GM12878 (cell line): ENCODE measurements at regions not wholly inside any gene's neighbourhood (a gene's known extent, or its start where the extent isn't known, plus 50 kb on each side); places are given as distances from the start of the nearest gene placed in this dataset.
A peak's percentile ranks its signal among the peaks of the same experiment; 100 is the strongest.

Source experiments
- ATAC-seq: fragments of 200-7000 bp; cut with Tn5 transposase; 3 replicates; pipeline ENCODE4 v1.9.1; 2020; ENCODE audit warnings: mild to moderate bottlenecking, moderate library complexity
- BruUV-seq: library from RNA; stranded (reverse); fragments of 400-500 nt; replicated peaks from 2 replicates; lab custom pipeline; 2021; lab: Mats Ljungman, UMichigan
- CTCF ChIA-PET: fragments of 300-600 bp; sonication (Branson Sonifier 250); formaldehyde crosslinking; extraction: SDS; loops from one replicate; lab custom pipeline; 2021; ENCODE audit warnings: inconsistent platforms; lab: Yijun Ruan, JAX
- POLR2A ChIA-PET: fragments of 350-600 bp; formaldehyde crosslinking; extraction: SDS; loops from one replicate; lab custom pipeline; 2021; ENCODE audit warnings: inconsistent platforms; lab: Charles Lee
- RAD21 ChIA-PET: fragments of 300-600 bp; sonication (Branson Sonifier 250); formaldehyde crosslinking; loops from one replicate; lab custom pipeline; 2023; ENCODE audit warnings: antibody characterized with exemption; ENCODE audit not compliant: unreplicated experiment; lab: Charles Lee
- SMC1A ChIA-PET: fragments of 300-600 bp; sonication (Branson Sonifier 250); formaldehyde crosslinking; loops from one replicate; lab custom pipeline; 2023; ENCODE audit not compliant: unreplicated experiment, uncharacterized antibody; lab: Charles Lee
- DNase-seq: peaks from one replicate; pipeline ENCODE4 v3.0.0-alpha.2; 2011; ENCODE audit warnings: low read depth, low spot score
- FAIRE-seq: peaks from 3 replicates; lab custom pipeline; 2011; peaks lifted over from hg19 to GRCh38; lab: Jason Lieb, UNC
- H2AFZ ChIP-seq: 2 replicates; pipeline ENCODE4 v1.6.0; 2011; ENCODE audit warnings: low read depth, low read length, control low read depth; ENCODE audit not compliant: control insufficient read depth
- H3K27ac ChIP-seq: 2 replicates; pipeline ENCODE4 v1.5.1; 2011; ENCODE audit warnings: control low read depth; ENCODE audit not compliant: control insufficient read depth, insufficient read depth
- H3K27me3 ChIP-seq, 2 experiments: replicated peaks in 1 of 2; 2 replicates each; pipeline versions ENCODE4 v1.6.0 to v1.6.1; 2011; ENCODE audit warnings: low read length in 1 of 2; ENCODE audit not compliant: control insufficient read depth in 2 of 2, insufficient read depth in 2 of 2
- H3K36me3 ChIP-seq, 2 experiments: 2 replicates each; pipeline ENCODE4 v1.5.1; 2011; ENCODE audit warnings: low read length in 1 of 2; ENCODE audit not compliant: control insufficient read depth in 2 of 2, insufficient read depth in 2 of 2
- H3K4me1 ChIP-seq: 2 replicates; pipeline ENCODE4 v1.6.1; 2011; ENCODE audit warnings: mild to moderate bottlenecking, low read length, moderate library complexity, mixed read lengths; ENCODE audit not compliant: control insufficient read depth, insufficient read depth
- H3K4me2 ChIP-seq: 2 replicates; pipeline ENCODE4 v1.6.0; 2011; ENCODE audit warnings: control low read depth; ENCODE audit not compliant: control insufficient read depth, insufficient read depth
- H3K4me3 ChIP-seq: fragments of 200-600 bp; sonication (generic); 2 replicates; pipeline ENCODE4 v1.5.1; 2016
- H3K79me2 ChIP-seq: 2 replicates; pipeline ENCODE4 v1.6.0; 2011; ENCODE audit warnings: low read length; ENCODE audit not compliant: control insufficient read depth, insufficient read depth
- H3K9ac ChIP-seq: 2 replicates; pipeline ENCODE4 v1.8.0; 2011; ENCODE audit warnings: low read length, control low read depth, mixed read lengths; ENCODE audit not compliant: control insufficient read depth, insufficient read depth
- H3K9me3 ChIP-seq: replicated peaks from 3 replicates; pipeline ENCODE4 v1.5.1; 2011; ENCODE audit warnings: mild to moderate bottlenecking, low read length; ENCODE audit not compliant: control insufficient read depth, insufficient read depth
- H4K20me1 ChIP-seq: 2 replicates; pipeline ENCODE4 v1.6.0; 2011; ENCODE audit not compliant: control insufficient read depth, insufficient read depth
- CBFB ChIP-seq: IDR thresholded peaks from 2 replicates; pipeline ENCODE4 v1.6.1; 2016; ENCODE audit warnings: antibody characterized with exemption, low read depth
- CREM ChIP-seq: IDR thresholded peaks from 2 replicates; pipeline ENCODE4 v1.6.1; 2014; ENCODE audit warnings: antibody characterized with exemption, low read depth
- KAT2A ChIP-seq: conservative IDR thresholded peaks from 2 replicates; pipeline ENCODE4 v1.6.1; 2011; ENCODE audit warnings: low read depth, low read length; ENCODE audit not compliant: control insufficient read depth
- MXI1 ChIP-seq: fragments of 150-350 bp; IDR thresholded peaks from 2 replicates; pipeline ENCODE4 v1.6.1; 2011; ENCODE audit warnings: low read depth, mild to moderate bottlenecking, inconsistent platforms, low read length, improper control_type of control experiment
- NRF1 ChIP-seq: conservative IDR thresholded peaks from 2 replicates; pipeline ENCODE4 v1.6.1; 2011; ENCODE audit warnings: mild to moderate bottlenecking, low read depth, low read length, improper control_type of control experiment
- RBBP5 ChIP-seq: fragments of 200-600 bp; sonication (generic); conservative IDR thresholded peaks from 2 replicates; pipeline ENCODE4 v1.6.1; 2016
- TCF7 ChIP-seq: IDR thresholded peaks from 2 replicates; pipeline ENCODE4 v1.6.1; 2014; ENCODE audit warnings: antibody characterized with exemption, borderline replicate concordance
- ZBED1 ChIP-seq: IDR thresholded peaks from 2 replicates; pipeline ENCODE4 v1.6.1; 2016; ENCODE audit warnings: borderline replicate concordance
- ZNF274 ChIP-seq: IDR thresholded peaks from one replicate; pipeline ENCODE4 v1.8.0; 2011; ENCODE audit not compliant: insufficient read length, insufficient read depth
- ZZZ3 ChIP-seq: IDR thresholded peaks from 2 replicates; pipeline ENCODE4 v1.6.1; 2011; ENCODE audit warnings: low read depth; ENCODE audit not compliant: control insufficient read depth, insufficient read length
- WGBS: methylation state at CpG from one replicate; pipeline ENCODE4 v1.1.6; 2016; ENCODE audit warnings: low lambda C conversion rate; ENCODE audit not compliant: insufficient replicate concordance, insufficient coverage; ENCODE audit errors: missing lambda C conversion rate; 5-methylcytosine and 5-hydroxymethylcytosine counted together
- in situ Hi-C: fragments of 300-500 bp; cut with MboI; formaldehyde crosslinking; loops from 9 replicates; pipeline ENCODE4 v1.14.3; 2018; ENCODE audit warnings: mixed read lengths
- intact Hi-C: fragments of 100-400 bp; cut with micrococcal nuclease; formaldehyde crosslinking; loops from one replicate; pipeline ENCODE4 v1.14.2; 2022; ENCODE audit not compliant: unreplicated experiment
- TF ChIP-seq, protein P1 (sequence below): fragments of 450-650 bp; IDR thresholded peaks from 2 replicates; pipeline ENCODE4 v1.6.1; 2018; ENCODE audit warnings: mild to moderate bottlenecking, low read depth, moderate library complexity; ENCODE audit not compliant: partially characterized antibody
- TF ChIP-seq, protein P2 (sequence below): IDR thresholded peaks from 2 replicates; pipeline ENCODE4 v1.6.1; 2012; ENCODE audit warnings: low read depth, low read length, improper control_type of control experiment

DNA sequence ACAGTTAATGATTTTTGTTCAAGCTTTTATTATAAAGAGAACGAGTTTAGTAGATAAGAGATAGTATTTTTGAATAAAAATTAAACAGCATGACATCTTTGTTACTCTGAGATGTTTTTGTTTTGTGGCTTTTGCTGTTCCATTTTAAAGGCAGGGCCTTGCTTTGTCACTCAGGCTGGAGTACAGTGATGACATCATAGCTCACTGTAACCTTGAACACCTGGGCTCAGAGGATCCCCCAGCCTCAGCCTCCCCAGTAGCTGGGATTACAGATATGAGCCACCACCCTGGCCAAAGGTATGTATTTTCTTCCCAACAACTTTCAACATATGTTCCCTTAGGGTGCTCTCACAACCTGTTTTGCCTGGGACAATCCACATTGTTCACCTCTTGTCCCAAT lies 730.9 kb upstream of the RGMB start:
- ATAC-seq, result peak; percentile 38
- ChIA-PET CTCF (no interaction called here), POLR2A (no interaction called here), SMC1A (interaction anchor here (1.1 kb wide), 1 partner anchor 99 kb away, joined by 3 read pairs; no protein-coding TSS in a partner anchor)
- H3K4me3 ChIP-seq, result no peak overlapping the region
- in situ Hi-C loops, result no loop called here
- no peak overlapping the region for H3K9ac ChIP-seq
- no peaks in the 10 kb centered on the region for H3K36me3 ChIP-seq
- no peak overlapping the region for H2AFZ ChIP-seq
- no TSS peak for BruUV-seq
- no peak overlapping the region for H3K27ac ChIP-seq
- no peak overlapping the region for H3K4me2 ChIP-seq
- no peak for TF ChIP-seq ZZZ3
- TF ChIP-seq, all 136 proteins: peak for 0
- RAD21 ChIA-PET, result no interaction called here
- FAIRE-seq, result no peak
- intact Hi-C loops, result no loop called here
- no peak for DNase-seq
- Histone ChIP-seq H3K4me1 (no peaks in the 10 kb centered on the region), H3K79me2 (no peaks in the 10 kb centered on the region), H3K9me3 (no peaks in the 10 kb centered on the region), H4K20me1 (no peaks in the 10 kb centered on the region), H3K27me3 (no peaks in the 10 kb centered on the region)
- WGBS, result 0% methylated on average over 1 of the region's 1 CpG

DNA sequence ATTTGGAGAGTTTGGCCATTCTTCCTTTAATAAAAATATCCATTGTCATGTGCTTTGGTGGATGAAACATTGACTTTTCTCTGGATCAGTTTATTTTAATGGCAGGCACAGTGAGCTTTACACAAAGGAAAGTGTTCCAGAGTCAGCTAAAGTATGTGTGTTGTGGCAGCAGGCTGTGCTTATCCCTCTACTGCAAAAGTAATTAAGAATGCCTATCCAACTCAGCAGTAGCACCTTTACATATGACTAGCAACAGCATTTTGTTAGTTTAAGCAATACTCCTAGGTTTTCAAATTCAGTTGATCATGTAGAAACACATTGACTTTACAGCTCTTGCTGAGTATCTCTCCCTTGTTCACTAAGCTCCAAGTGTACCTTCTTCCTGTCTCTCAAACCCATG lies 730.5 kb upstream of the RGMB start:
- no peaks in the 10 kb centered on the region for H3K36me3 ChIP-seq
- no peaks in the 10 kb centered on the region for H3K9me3 ChIP-seq
- POLR2A ChIA-PET, result no interaction called here
- intact Hi-C loops (no loop called here), in situ Hi-C loops (no loop called here)
- RAD21 ChIA-PET, result no interaction called here
- FAIRE-seq (no peak), ATAC-seq (no peak; the same call in 2 of the 3 replicates), DNase-seq (no peak)
- CTCF ChIA-PET, result no interaction called here
- no peak overlapping the region for H2AFZ ChIP-seq
- H3K4me2 ChIP-seq, result no peak overlapping the region
- TF ChIP-seq ZNF274 (no peak), KAT2A (no peak), RBBP5 (no peak), CREM (no peak), CBFB (no peak), NRF1 (no peak), TCF7 (no peak), MXI1 (no peak), ZBED1 (no peak)
- TF ChIP-seq, protein P1, sequence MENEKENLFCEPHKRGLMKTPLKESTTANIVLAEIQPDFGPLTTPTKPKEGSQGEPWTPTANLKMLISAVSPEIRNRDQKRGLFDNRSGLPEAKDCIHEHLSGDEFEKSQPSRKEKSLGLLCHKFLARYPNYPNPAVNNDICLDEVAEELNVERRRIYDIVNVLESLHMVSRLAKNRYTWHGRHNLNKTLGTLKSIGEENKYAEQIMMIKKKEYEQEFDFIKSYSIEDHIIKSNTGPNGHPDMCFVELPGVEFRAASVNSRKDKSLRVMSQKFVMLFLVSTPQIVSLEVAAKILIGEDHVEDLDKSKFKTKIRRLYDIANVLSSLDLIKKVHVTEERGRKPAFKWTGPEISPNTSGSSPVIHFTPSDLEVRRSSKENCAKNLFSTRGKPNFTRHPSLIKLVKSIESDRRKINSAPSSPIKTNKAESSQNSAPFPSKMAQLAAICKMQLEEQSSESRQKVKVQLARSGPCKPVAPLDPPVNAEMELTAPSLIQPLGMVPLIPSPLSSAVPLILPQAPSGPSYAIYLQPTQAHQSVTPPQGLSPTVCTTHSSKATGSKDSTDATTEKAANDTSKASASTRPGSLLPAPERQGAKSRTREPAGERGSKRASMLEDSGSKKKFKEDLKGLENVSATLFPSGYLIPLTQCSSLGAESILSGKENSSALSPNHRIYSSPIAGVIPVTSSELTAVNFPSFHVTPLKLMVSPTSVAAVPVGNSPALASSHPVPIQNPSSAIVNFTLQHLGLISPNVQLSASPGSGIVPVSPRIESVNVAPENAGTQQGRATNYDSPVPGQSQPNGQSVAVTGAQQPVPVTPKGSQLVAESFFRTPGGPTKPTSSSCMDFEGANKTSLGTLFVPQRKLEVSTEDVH, result no peak
- TF ChIP-seq, protein P2, sequence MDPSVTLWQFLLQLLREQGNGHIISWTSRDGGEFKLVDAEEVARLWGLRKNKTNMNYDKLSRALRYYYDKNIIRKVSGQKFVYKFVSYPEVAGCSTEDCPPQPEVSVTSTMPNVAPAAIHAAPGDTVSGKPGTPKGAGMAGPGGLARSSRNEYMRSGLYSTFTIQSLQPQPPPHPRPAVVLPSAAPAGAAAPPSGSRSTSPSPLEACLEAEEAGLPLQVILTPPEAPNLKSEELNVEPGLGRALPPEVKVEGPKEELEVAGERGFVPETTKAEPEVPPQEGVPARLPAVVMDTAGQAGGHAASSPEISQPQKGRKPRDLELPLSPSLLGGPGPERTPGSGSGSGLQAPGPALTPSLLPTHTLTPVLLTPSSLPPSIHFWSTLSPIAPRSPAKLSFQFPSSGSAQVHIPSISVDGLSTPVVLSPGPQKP, result no peak
- no peak overlapping the region for H3K27ac ChIP-seq
- no peak overlapping the region for H3K4me3 ChIP-seq
- no peaks in the 10 kb centered on the region for H3K4me1 ChIP-seq
- H4K20me1 ChIP-seq, result no peaks in the 10 kb centered on the region
- H3K9ac ChIP-seq, result no peak overlapping the region
- H3K27me3 ChIP-seq, result no peaks in the 10 kb centered on the region
- no peaks in the 10 kb centered on the region for H3K79me2 ChIP-seq
- no TSS peak for BruUV-seq
- SMC1A ChIA-PET, result interaction anchor here (1.0 to 1.1 kb wide), 2 partner anchors 10 to 99 kb away, joined by 3 to 6 read pairs; no protein-coding TSS in a partner anchor
